ENCODE measurements at regions not wholly inside any gene's neighbourhood (a gene's known extent, or its start where the extent isn't known, plus 50 kb on each side); places are given as distances from the start of the nearest gene placed in this dataset.

DNA sequence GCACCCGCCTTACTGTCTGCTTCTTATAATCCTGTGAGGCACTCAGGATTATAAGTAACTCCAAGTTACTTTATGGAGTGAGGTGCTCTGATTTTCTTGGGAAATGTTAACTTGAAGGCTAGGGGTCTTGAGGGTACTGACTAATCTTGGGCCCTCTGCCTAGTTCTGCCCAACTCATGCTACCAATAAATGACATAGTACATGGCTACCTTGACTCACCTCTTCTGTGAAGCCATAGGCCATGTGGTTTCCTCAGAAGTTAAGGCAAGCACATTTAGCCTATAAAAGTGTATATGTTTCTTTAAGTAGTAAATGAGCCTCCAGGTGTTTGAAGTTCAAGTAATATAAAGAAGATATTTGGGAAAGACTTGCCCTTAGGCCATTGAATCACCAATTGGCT lies 99.8 kb upstream of the CASK start:
- no peak overlapping the region for H3K4me3 ChIP-seq (ENCODE audit: low read depth, low read length)
- TF ChIP-seq, protein P1, sequence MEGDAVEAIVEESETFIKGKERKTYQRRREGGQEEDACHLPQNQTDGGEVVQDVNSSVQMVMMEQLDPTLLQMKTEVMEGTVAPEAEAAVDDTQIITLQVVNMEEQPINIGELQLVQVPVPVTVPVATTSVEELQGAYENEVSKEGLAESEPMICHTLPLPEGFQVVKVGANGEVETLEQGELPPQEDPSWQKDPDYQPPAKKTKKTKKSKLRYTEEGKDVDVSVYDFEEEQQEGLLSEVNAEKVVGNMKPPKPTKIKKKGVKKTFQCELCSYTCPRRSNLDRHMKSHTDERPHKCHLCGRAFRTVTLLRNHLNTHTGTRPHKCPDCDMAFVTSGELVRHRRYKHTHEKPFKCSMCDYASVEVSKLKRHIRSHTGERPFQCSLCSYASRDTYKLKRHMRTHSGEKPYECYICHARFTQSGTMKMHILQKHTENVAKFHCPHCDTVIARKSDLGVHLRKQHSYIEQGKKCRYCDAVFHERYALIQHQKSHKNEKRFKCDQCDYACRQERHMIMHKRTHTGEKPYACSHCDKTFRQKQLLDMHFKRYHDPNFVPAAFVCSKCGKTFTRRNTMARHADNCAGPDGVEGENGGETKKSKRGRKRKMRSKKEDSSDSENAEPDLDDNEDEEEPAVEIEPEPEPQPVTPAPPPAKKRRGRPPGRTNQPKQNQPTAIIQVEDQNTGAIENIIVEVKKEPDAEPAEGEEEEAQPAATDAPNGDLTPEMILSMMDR (IDR thresholded peaks at IDR 0.05; ENCODE audit: borderline replicate concordance, insufficient read depth, low read depth, low read length), result no peak

DNA sequence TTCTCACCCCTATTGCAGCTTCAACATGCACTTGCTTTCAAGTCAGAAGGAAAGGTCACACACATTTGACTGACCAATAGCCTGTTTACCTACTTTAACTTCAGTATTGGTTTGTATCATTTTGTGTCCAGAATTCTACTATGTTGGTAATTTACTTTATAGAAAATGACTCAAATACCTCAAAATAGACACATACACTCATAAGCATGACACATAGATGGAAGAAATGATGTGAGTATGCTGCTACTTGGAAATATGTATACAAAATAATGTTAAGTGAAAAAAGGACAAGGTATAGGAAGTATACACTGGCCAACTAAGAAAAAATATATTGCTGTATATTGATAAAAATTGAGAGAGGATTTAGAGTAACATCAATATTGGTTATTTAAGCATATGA lies 98.8 kb upstream of the CASK start:
- TF ChIP-seq, protein P1 (IDR thresholded peaks at IDR 0.05; ENCODE audit: borderline replicate concordance, insufficient read depth, low read depth, low read length), result no peak
- H3K4me3 ChIP-seq (ENCODE audit: low read depth, low read length), result no peak overlapping the region

DNA sequence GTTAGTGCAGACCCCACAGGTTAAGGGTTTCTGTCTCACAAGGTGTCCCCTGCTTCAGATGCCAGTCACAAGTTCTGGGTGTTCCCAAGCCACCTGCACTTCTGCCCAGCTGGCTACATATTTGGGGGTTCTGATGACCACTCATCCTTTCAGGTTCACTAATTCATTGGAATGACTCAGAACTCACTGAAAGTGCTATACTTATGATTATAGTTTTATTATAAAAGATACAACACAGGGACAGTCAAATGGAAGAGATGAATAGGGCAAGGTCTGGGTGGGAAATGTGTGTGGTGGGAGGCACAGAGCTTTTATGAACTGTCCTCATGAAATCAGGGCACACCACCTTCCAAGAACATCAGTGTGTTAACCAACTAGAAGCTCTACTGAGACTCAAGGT lies 97.7 kb upstream of the CASK start:
- TF ChIP-seq, protein P1 (IDR thresholded peaks at IDR 0.05; ENCODE audit: borderline replicate concordance, insufficient read depth, low read depth, low read length), result no peak
- no peak overlapping the region for H3K4me3 ChIP-seq (ENCODE audit: low read depth, low read length)

DNA sequence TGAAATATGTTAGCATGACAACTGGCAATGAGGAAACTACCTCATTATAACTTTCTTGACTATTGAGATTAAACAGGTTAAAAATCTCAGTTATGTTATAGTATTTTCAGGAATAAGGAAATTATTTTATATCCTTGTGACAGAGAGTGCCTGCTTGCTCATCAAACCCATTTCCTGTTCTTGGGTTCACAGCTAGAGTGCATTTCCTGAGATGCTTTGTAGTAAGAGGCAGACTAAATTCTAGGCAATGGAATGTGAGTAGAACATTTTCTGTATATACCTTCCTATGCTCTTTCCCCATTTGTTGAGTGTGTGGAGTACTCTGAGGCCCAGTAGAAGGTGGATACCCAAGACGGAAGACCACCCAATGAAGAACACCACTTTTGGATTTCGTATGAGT lies 96.9 kb upstream of the CASK start:
- TF ChIP-seq, protein P1 (IDR thresholded peaks at IDR 0.05; ENCODE audit: borderline replicate concordance, insufficient read depth, low read depth, low read length), result no peak
- no peak overlapping the region for H3K4me3 ChIP-seq (ENCODE audit: low read depth, low read length)

DNA sequence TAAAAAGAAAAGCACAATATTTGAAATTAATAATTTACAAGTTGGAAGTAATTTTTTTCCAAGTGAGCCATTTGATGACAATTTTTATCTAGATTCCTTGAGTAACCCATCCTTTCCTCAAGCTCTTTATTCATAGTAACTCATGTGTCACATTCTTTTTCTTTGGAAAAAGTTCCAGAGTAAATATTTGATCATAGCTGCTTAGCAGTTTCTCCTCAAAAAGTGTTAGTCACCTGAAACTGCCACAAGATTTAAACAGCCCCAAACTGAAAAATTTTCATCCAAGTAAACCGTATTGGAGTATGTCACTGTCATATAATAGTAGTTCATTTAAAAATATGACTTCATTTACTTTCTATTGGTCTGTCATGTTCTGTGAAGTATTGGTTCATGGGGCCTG lies 94.6 kb upstream of the CASK start:
- TF ChIP-seq, protein P1 (IDR thresholded peaks at IDR 0.05; ENCODE audit: borderline replicate concordance, insufficient read depth, low read depth, low read length), result no peak
- H3K4me3 ChIP-seq (ENCODE audit: low read depth, low read length), result no peak overlapping the region

DNA sequence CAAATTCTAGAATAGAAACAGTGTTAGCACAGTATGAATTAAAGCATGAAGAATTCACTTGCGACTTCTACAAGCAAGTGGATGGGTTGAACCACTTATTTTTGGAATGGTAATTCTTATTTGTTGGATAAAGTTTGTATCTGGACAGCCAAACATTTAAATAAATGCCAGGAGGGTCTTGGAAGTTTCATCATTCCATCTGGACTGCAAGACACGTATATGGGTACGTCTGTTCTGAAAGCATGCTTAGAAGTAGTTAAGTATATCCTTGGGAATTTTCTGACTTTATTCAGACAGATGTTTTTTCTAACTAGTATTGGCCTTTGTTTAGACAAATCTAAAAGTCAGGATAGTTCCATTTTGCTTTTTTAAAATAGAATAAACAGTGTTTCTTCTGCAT lies 77.5 kb upstream of the CASK start:
- H3K4me3 ChIP-seq (ENCODE audit: low read depth, low read length), result no peak overlapping the region
- TF ChIP-seq, protein P1 (IDR thresholded peaks at IDR 0.05; ENCODE audit: borderline replicate concordance, insufficient read depth, low read depth, low read length), result no peak

DNA sequence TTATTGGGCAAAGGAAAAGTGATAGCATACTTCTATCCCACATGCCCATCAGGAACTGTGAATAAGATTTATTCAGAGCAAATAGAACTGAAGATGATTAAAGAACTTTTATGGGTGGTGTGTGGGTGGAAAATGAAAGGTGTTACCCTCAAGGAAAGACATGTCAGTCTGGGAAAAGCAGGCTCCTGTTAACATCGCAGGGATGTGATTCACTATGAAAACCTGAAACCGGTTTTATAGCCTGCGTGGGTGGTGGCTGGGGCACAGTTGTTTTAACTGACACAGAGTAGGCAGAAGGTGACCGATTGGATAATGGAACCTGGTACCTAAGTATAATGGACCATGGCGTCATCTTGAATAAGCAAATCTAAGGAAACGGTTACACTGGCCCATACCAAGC lies 61.3 kb upstream of the CASK start:
- no peak overlapping the region for H3K4me3 ChIP-seq (ENCODE audit: low read depth, low read length)
- TF ChIP-seq, protein P1 (IDR thresholded peaks at IDR 0.05; ENCODE audit: borderline replicate concordance, insufficient read depth, low read depth, low read length), result no peak

Data from GM12875 (cell line).